ENCODE measurements at regions not wholly inside any gene's neighbourhood (a gene's known extent, or its start where the extent isn't known, plus 50 kb on each side); places are given as distances from the start of the nearest gene placed in this dataset.
"Not testable (repeated sequence)": the region's sequence is repeated elsewhere in the genome, so short reads cannot be mapped to it uniquely, and the experiment has no call there.

GRCh38 chr16:86718118-86718517 is 139.8 kb downstream of the FOXL1 start:
- DNase-seq, result no peak

DNA sequence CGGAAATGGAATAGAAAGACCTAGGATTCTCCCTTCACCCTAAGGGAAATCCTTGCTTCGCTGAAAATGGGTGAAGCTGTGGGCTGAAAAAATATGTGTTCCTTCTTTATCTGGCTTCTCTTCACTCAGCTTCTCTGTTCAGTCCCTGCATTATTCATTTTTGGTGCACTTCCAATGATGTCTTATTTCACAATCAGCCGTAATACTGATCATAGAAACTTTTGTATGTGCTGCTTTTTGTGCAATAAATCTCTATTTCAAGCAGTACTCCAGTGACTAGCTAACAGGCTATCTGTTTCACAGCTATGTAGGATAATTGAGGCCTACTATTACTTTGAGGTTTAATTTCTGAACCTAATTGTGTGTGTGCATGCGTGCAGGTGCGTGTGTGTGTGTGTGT is 144.6 kb downstream of the FOXL1 start:
- DNase-seq, result no peak

- DNase-seq, result no peak
These were observed 145.3 kb downstream of the FOXL1 start for GRCh38 chr16:86723689-86724088.

GRCh38 chr16:86725401-86725800 is 147.1 kb downstream of the FOXL1 start:
- no peak for DNase-seq

DNA sequence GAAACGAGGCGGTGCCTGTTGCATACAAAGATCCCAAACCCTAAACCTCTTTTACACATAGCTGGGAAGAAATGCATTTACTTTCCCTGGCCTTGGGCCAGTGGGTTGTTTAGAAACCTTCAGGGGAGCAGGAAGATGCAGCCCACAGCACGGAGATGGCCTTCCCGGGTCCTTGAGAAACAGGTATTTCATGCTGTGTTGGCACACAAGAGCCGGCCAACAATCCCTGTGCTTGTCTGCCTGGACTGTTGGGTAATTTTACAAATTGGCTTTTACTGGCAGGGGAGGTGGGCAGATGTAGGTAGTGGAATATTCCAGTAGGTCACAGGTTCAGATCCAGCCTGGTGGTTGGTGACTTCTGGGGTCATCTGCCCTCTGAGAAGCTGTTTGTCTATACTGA is 148.0 kb downstream of the FOXL1 start:
- no peak for DNase-seq

DNA sequence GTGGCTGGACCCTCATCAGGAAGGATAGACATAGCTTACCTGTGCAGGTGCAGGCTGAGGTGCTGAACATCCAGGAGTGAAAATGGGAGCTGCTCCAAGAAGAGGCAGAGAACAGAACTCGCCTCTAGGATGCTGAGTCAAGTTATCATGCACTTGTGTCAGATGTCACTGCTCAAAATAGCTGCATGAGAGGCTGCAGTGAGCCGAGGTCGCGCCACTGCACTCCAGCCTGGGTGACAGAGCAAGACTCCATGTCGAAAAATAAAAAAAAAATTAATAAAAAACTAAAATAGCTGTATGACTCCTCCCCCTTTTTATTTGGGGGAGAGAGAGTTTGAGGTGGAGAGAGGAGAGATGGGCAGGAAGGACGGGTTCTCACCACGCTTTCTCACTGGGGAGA is 148.8 kb downstream of the FOXL1 start:
- no peak for DNase-seq

GRCh38 chr16:86727632-86728031 is 149.3 kb downstream of the FOXL1 start:
- no peak for DNase-seq

DNA sequence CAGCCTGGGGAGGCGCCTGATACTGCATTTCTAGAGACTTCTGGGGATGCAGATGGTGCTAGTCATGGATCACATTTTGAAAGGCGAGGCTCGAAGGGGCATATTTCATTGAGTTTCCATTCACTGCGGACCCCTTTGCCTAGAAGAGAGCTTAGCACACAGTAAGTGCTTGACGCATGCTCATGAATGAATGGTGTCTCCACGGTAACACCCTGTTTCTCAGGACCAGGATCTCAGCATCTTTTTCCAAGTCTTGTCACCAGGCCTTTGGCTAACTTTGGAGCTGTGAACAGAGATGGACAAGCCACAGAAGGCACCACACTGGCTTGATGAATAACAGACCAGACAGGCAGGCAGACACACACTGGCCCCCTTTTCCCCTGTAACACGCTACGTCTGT is 151.3 kb downstream of the FOXL1 start:
- DNase-seq, result no peak

GRCh38 chr16:86730086-86730485 is 151.7 kb downstream of the FOXL1 start:
- no peak for DNase-seq

GRCh38 chr16:86730597-86730996 is 152.2 kb downstream of the FOXL1 start:
- no peak for DNase-seq

DNA sequence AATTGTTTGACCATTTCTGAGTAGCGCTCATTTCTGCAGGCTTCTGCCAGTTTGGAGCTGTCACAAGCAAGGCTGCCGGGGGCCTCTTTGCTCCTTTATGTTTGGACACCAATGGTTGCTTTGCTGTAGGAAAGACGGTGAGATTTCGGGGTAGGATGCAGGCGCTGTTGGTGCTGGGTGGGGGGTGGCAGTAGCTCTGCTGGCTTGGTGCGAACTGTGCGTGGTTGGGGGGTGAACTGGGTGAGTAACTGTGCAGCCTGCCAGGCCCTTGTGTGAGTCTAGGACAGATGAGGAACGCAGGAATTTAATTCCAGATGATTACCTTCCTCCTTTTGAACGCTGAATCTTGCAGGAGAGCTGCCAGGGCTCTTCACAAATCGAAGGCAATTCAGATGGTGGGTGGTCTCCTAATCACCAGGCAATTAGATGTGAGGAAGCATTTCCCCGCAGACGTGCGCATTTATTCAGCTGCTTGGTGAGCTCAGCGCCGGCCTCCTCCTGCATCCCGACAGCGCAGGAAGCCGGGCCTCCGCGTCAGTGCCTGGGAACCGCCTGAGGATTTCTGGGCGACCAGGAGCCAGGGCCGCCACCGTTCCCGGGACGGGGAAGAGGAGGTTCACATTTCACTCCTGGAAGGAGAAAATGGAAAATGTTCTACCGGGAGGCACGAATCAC is 154.4 kb downstream of the FOXL1 start:
- DNase-seq, result no peak

DNA sequence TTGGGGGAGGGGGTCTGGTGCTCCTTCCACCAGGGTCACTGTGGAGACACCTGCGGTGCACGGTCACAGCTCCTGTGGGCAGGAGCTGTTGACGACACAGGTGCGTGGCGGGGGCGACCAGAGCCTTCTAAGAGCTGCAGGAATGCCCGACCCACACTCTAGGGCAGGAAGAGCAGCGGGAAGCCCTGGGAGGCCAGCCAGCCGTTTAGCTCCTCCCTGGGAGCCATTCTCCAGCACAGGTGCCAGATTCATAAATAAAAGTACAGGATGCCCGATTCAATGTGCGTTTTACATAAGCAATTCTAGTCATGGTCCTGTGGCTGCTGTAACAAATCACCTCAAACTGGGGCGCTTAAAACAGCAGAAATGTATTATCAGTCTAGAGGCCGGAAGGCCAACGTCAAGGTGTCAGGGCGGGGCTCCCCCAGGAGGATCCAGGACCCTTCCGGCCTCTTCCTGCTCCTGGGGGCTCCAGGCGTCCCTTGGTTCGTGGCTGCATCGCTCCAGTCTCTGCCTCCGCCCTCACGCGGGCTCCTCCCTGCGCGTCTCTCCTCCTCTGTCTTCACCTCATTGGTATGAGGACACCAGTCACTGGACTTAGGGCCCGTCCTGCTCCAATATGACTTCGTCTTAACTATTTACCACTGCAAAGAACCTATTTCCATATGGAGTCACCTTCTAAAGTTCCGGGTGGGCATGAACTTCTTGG is 155.4 kb downstream of the FOXL1 start:
- DNase-seq, result no peak

GRCh38 chr16:86734543-86735460 is 156.5 kb downstream of the FOXL1 start:
- no peak for DNase-seq

DNA sequence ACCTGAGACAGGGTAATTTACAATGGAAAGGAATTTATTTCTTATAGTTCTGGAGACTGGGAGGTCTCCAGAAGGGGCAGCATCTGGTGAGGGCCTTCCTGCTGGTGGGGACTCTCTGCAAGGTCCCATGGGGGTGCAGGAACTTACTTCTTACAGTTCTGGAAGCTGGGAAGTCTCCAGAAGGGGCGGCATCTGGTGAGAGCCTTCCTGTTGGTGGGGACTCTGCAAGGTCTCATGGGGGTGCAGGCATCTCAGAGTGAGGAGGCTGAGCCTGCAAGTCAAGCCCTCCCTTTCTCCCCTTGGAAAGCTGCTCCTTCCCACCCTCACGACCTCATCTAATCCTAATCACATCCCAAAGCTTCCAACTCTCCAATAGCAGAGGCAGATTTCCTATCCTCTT is 157.4 kb downstream of the FOXL1 start:
- DNase-seq, result no peak

GRCh38 chr16:86736502-86736901 is 158.2 kb downstream of the FOXL1 start:
- no peak for DNase-seq

GRCh38 chr16:86737083-86737482 is 158.7 kb downstream of the FOXL1 start:
- no peak for DNase-seq

DNA sequence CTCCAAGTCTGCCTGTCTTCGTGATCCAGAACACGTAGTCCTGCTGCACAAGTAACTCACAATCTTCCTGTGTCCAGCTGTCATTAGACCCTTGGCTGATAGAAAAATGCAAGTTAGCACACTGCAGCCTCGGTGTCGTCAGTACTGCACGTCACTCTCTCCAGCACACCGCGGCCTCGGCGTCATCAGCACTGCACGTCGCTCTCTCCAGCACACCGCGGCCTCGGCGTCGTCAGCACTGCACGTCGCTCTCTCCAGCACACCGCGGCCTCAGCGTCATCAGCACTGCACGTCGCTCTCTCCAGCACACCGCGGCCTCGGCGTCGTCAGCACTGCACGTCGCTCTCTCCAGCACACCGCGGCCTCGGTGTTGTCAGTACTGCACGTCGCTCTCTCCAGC is 160.0 kb downstream of the FOXL1 start:
- not testable (repeated sequence) for DNase-seq

DNA sequence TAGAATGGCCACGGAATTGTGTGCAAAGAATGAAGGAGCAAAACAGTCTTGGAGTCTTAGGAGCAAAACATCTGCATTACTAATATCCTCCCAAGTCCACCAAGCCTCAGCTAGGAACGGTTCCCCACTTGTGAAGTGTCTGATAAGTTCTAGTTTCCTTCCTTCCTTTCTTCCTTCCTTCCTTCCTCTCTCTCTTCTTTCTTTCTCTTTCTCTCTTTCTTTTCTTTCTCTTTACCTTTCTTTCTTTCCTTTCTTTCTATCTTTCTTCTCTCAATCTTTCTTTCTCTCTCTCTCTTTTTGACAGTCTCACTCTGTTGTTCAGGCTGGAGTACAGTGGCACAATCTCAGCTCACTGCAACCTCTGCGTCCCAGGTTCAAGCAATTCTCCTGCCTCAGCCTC is 160.8 kb downstream of the FOXL1 start:
- DNase-seq, result no peak

DNA sequence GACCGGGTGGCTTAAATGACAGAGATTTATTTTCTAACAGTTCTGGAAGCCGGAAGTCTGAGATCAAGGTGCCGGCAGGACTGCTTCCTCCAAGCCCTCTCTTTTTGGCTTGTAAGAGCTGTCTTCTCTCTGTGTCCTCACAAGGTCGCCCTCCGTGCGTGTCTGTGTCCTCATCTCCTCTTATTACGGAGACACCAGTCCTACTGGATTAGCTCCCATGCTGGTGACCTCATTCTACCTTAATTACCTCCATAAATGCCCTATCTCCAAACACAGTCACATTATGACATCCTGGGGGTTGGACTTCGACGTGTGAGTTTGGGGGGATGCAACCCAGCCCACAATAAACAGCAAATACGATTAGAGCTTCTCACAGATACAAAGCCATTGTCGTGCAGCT is 161.5 kb downstream of the FOXL1 start:
- DNase-seq, result no peak

- no peak for DNase-seq
These were observed 161.9 kb downstream of the FOXL1 start for GRCh38 chr16:86740298-86740697.

DNA sequence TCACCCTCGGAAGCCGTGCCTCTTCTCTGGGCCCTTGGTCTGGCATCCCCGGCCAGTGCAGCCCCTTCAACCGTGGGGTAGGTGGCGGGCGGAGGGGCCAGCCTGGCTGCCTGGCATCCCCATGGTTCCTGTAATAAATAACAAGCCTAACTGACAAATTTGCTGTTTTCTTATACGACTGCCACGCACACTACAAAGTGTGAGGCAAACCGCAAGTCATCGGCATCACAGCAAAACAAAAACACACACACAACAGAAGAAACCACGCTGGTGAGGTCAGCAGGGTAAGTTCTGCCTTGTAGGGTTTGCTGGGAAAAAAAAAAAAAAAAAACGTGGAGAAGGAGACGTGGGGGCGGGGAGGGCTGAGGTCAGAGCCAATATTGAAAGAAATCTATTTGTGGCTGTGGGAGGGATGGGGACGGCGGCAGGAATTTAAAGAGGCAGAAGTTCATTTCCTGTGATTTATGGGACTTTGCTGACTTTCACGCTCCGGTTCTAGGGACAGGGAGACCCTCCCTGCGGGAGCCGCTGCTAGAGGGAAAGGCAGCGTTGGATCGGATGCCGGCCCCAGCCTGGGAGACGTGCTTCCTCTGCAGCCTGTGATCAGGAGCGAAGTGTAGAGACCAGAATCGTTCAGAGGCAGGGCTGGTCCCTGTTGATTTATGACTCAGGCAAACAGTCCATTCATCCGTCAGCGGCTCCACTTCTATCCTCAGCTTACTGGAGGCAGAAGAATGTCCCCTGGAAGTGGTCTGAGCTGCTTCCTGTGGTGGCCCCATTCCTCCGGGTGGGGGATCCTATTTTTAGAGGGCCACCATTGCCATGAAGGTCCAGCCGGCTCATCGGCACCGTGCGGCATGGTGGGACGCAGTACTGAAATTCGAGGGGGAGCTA is 162.8 kb downstream of the FOXL1 start:
- no peak for DNase-seq

- no peak for DNase-seq
These were observed 169.4 kb downstream of the FOXL1 start for GRCh38 chr16:86747761-86748160.

- DNase-seq, result no peak
These were observed 170.3 kb downstream of the FOXL1 start for GRCh38 chr16:86748652-86749051.

All from NCI-H510A treated with DMSO at 0.1 percent for 48 hours (cell line).